NCI-H460 (cell line): ENCODE measurements at regions not wholly inside any gene's neighbourhood (a gene's known extent, or its start where the extent isn't known, plus 50 kb on each side); places are given as distances from the start of the nearest gene placed in this dataset.

ENCODE experiments used
- DNase-seq: peaks from one replicate; pipeline ENCODE4 v3.0.0-alpha.2; 2016; ENCODE audit warnings: low read depth; ENCODE audit errors: extremely low read depth

DNA sequence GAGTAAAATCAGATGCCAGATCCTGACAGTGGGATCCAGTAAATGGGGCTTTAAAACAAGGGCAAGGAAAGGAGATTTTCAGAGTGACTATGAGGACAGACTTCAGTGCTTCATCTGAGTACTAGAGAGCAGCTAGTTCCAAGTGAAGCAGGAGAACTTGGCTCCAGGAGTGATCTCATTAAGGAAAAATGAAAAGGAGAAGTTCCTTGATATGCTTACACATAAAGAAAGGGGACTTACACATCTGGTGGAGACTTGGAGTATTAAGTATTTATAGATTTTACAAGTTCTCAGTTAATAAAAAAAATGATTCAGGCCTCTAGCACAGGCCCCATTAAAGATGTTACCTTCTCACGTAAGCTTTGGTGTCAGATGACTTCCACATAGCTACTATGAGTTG, 105.8 kb downstream of the ICOS start:
- no peak for DNase-seq

DNA sequence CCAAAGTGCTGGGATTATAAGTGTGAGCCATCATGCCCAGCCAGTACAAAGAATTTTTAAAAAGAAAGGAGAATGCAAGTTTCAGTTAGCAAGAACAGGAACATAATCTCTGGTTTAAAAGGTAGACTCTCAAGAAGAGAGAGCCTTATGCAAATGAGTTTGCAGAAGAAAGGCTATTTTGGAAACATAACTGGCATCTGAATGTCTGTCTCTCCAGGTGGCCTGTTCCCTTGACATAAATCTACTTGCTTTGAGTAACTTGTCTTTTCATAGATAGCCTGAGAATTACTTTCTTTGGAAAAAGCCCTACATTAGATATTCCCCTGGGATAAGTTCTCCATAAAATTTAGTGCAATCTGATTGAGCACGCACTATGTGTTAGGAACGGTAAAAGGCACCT, 109.6 kb downstream of the ICOS start:
- DNase-seq = no peak

DNA sequence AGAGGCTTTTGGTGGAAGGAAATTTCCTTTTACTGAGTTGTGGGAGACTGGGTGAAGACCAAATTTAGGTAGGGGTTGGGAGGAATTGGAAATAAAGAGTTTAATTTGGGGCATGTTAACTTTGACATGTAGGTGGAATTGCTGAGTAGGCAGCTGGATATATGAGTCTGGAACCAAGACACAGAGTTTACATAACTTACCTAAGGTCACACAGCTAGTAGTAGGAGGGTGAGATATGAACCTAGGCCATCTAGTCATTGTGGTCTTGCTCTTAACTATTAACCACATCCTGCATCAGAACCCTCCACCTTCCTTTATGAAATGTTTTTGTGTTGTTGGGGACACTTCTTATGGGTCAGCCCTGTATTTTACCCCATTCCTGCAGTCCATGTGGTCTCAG, 113.1 kb downstream of the ICOS start:
- no peak for DNase-seq

DNA sequence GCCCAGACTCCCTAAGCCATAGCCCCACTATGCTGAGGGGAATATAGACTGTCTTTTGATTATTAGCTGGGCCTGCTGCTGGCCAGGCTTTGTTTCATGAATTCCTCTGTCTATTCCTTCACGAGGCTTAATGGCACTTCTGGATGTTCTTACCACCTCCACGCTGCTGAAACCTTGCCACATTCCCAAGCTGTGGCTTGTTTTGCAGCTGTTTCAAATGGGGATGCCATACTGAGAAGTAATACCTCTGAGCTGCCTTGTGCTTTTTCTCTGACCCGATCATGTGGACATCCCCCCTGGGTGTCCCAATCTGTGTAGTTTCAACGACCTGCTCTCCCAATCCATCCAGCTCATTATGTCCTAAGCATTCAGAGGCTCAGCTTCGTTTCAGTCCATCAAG, 114.1 kb downstream of the ICOS start:
- DNase-seq = no peak

DNA sequence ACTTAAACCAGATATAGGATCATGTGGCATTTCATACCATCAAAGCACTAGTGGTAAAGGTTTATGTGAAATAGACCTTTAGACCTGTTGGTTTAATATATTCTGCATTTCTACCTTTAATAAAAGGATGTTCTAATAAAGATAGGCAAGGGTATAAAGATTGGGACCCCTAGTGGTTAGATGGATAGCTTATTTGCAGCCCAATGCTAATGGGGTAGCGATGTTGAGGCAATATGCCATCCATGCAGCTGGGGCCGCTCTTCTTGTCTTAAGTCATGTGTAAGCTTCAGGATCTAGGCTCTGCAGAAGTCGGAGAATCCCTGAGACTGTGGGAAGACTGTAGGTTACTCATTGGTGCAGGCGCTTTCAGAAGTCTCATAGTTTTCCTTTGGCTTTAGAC, 114.9 kb downstream of the ICOS start:
- DNase-seq = no peak

DNA sequence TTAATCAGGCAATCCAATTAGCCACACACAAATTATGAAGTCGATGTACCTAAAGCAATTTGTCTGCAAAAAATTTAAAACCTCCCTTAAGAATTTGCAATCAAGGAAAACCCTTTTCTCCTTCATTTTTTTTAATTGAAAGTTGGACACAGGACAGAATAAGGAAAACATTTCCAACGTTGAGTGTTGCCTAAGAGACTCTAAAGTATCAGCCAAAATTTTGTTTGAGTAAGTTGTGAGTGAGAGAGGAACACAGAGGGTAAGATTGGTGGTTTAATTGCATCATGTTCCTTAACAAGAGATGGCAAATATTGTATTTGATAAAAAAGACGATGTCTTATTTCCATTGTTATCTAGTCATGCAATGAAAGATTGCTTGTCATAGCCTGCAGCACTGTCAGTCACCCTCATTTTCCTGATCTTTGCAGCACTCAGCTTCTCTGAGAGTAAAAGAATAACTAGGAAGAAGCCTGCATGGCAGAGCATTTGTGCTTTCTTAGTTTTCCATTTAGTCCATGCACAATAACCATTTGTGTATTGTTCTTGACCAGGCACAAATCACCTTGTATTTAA, 115.5 kb downstream of the ICOS start:
- DNase-seq = no peak

DNA sequence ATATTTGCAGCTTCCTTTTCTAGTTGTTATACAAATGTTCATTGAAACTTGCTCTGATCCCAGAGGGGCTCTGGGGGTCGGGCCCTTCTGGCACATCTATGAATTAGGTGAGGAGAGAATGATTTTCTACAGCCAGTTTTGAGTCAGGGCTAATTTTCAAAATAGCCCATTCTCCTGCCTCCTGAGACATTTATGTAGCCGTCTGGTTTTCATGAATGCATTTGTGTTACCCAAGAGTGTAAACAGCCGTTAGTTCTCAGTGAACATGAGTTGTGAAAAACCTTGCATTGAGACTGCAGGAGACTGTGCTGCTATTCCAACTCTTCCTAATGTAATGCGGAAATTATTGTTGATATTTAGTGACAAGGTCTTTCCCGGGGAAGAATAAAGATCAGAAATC, 122.5 kb downstream of the ICOS start:
- DNase-seq = no peak

DNA sequence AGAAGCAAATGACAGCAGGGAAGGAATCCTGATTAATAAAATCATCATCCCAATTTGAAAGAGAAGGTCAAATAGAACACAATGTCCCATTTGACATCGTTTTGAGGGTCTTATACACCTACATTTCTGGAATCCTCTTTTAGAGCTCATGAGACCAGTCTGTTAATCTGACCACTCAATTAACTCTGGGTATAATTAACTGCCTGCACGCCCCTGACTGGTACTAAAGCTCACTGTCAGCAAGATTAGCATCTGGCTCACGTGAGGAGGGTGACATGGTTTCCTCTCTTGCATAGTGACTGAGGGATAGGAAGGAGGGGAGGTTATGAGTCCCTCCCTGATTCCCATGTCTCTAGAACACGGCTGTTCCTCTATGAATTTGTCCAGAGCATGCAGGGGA, 124.3 kb downstream of the ICOS start:
- no peak for DNase-seq

DNA sequence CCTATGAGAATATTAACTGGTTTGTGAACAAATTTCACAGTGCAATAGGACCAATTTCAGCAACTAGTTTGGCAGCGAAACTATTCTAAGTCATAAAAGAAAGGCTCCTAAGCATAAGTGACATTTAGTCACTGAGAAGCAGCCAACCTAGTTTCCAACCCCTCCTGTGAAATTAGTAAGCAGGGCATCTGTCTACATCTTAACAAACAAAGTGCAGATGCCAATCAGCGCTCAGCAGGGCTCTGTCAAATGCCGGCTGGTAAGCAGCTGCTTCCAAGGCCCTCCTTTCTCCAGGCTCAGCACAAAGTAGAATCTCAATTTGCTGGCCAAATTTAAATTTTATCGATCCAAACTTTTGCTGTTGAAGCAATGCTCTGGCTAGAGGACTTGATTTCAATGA, 124.7 kb downstream of the ICOS start:
- no peak for DNase-seq

DNA sequence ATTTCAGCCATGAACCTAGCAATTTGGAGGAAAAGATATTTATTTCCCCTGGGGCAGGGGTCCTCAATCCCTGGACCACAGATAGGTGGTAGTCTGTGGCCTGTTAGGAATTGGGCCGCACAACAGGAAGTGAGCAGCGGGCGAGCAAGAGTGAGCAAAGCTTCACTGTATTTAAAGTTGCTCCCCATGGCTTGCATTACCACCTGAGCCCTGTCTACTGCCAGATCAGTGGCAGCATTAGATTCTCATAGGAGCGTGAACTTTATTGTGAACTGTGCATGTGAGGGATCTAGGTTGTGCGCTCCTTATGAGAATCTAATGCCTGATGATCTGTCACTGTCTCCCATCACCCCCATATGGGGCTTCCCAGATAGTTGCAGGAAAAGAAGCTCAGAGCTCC, 127.6 kb downstream of the ICOS start:
- no peak for DNase-seq

DNA sequence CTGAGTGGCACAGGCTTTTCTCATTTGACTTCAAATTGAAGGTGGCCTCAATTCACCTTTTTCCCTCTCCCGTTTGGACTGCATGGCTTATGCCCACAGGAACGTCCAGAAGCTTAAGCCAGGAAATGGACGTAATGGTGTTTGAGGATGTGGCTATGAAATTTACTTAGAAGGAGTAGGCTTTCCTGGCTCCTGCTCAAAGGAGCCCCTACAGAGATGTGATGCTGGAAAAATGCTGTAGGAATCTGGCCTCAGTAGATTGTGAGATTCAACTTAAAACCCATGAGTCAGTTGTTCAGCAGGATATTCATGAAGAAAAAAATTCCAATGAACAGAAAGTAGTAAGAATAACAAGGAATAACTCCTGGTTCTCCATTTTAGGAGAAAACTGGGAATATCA, 129.0 kb downstream of the ICOS start:
- DNase-seq = no peak

DNA sequence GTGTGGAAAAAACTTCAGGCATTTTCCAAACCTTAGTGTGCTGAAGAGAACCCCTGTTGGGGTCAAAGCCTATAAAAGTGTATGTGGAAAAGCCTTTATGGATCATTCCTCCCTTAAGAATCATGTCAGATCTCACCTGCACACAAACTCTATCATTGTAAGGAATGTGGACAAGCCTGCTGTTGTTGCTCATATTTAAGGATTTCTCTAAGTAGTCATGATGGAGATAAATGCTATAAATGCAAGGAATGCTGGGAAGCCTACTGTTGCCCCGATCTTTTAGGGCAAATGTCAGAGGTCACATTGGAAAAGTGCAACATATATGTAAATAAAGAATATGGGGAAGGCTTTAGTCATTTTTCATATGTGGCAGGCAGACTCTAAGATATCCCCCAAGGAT, 129.5 kb downstream of the ICOS start:
- no peak for DNase-seq

DNA sequence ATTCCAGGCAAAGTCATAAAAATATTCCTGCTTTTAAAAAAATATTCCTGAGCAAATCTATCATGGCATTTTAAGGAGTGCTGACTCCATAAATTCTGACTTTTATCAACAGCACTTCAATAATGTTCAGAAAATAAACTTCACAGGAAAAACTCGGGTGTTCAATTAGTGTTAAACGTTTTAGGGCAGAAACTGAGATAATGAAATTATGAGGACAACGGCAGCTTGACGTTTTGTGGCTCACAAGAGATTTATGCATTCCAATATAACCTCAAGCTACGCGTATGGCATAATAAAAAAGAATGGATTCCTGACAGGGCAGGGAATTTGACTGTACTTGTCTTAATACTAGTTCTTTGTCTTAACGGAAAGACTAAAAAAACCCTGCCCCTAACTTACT, 133.2 kb downstream of the ICOS start:
- no peak for DNase-seq

DNA sequence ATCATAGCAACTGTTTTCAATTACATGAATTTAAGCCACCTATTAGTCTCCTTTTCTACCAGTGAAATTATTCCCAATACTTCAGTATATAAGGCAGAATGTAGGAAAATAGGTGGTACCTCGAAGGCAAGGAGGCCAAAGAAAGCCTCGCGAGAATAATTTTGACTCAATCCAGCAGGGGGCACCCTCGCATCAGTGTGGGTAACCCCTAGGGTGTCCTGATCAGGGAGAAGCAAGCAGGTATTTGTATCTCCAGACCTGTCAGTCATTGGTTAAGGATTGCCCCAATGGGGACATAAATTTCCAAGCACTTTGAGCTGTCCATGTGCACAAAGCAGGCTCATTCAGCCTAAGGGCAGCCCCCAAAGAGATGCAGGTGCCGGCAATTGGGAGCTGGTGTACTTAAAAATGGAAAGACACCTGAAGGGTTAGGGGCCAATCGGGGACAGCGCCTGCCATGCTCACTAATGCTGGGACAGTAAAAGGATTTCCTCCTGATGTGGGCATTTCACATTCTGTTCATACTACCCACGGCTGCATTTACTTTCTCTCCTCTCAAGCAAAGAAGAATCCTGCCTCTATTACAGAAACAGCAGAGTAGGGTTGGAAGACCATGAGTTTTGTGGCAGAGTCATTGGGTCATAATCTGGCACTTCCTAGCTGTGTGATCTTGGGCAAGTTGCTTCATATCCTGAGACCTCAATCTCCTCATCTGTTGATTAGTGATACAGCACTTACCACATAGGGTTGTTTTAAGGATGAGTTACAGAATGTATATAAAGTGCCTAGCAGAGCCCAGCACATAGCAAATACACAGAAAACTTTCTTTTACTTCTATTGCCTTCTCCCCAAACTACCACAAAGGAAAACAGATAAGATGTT, 136.1 kb downstream of the ICOS start:
- DNase-seq = peak; percentile 28

DNA sequence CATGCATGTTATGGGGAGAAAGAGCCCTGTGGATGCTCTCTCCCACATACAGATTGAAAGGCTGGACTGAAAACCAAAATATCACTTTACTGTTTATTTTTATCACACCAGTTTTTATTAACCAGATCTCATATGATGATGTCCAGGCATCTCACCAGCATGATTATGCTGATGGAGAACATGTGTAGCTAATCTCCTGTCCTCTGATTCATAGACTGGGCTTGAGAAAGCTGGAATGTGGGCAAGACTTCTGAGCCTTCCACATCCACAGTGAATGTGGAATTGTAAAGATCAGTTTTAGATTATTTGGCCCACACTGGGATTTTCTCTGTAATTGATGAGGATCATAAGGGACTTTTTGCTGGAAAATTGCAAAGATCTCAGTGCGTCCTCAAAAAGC, 137.9 kb downstream of the ICOS start:
- no peak for DNase-seq

DNA sequence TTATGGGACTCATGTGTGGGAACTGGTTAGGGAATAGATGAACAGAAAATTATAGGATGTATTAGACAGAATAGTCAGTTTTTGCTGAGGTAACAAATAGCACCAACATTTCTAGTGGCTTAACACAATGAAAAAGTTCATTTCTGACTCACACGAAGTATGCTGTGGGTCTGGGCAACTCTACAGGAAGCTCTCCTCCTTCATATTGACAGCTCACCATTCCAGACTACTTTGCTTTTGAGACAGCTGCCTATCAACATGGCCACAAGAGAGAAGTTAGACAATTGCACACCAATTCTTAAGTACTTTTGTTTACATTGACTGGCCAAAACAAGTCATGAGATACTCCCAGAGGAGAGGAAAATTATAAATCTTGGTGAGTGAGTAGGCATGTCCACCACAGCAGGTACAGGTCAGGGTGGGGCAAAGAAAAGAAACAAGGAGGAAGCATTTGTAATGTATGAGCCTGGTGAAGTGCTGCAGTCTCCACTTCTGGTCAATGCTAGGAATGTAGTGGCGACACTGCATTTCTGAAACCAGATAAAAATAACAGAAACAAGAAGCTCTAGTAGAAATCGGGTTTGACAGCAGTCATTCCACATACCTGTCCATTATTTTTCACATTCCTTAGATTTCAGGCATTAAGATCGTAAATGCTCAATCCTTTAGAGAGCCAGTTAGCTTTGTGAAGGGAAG, 141.6 kb downstream of the ICOS start:
- no peak for DNase-seq

DNA sequence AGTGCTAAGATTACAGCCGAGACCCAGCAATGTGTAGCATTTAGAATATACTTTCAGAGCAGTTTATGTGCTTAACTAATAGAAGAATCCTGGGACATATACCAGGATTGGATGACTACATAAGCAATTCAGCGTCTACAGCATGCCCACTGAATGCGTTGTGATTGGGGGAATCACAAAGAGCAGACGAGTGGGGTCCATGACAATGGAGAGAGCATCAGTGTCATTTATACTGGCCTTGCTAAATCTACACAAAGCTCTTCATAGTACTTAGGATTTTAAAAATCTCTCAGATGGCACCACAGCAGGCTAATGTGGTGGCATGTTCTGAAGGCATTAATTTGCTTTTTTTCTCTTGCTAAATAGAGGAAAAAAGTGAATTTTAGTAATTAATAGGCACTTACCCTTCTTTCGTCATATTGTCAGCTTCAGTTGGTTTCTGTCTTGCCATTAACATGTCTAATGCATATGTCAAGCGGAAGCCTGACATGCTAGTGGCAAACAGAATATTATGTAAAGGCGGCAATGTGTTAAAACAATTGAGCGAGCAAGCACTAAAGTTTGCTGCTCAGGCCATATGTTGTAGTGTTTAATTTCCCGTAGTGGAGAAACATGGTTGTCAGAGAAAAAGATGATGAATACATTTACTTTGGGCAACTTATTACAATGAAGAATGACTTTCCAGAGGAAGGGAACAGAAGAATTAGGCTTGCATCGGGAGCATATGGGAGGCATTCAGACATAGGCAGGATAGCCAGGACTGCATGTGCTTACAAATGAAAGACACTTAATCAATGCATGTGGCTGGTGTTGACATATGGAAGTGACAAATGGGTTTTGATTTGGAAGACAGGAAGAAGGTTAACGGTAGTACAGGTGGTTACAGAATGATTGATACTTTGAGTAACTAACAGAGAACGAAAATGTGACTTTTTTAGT, 145.2 kb downstream of the ICOS start:
- DNase-seq = no peak

DNA sequence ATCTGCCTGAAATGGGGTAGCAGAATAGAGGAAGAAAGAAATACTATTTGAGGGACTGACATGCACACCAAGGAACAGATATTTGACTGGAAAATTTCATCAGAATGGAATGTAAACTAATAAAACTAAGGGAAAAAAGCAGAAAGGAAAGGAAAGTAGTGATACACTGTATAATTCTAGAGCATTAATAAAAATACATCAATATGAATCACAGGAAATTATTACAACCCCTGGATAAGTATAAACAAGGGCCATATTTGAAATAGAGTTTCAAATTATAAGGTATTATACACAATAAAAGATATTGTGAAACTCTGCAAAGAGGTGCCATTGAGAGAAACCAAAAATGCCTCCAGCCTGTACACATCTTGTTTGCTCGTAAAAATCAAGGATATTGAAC, 149.6 kb downstream of the ICOS start:
- no peak for DNase-seq

DNA sequence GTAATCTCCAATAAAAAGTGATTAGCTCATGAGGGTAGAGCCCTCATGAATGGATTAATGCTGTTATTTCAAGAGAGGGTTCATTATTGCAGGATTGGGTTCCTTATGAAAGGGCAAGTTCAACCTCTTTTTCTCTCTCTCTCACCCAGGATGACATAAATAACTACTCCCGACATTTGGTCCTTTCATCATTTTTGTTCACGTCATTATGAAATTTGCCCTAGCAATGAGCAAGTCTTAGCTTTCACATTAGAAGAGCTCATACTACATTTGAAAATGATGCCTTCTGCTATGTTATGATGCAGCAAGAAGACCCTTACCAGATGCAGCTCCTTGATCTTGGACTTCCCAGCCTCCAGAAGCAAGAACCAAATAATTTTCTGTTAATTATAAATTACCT, 152.5 kb downstream of the ICOS start:
- DNase-seq = no peak

DNA sequence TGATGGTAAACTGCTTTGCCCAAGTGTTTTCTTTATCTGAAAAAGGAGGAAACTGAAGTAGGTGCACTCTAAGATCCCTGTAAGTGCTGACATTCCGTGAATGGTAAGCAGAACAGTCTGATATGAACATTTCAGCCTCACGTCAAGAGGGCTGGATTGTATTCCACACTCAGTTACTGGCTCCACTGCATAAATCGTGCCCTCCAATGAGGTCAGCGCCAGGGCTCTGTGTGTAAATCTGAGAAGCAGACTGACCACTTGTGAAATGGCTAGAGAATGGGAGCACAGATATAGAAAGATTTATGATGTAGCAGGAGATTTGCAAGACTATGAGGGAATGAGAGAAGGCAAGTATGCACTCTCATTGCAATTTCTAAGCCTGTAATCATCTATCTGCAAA, 153.0 kb downstream of the ICOS start:
- no peak for DNase-seq

DNA sequence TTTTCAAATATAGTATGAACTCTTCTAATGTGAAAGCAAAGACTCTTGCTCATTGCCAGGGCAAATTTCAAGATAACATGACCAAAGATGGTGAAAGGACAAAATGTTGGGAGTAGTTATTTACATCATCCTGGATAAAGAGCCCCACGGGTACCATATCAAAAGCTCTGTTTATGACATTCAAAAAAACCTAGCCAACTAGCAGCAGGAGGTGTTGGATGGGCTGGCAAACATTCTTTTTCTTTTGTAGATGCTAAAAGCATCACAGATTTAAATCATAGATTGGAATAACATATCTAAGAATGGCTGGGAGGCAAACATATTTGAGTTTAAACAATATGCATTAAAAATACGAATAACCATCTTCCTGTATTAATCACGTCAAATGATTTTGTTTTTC, 153.5 kb downstream of the ICOS start:
- no peak for DNase-seq
